Choroid plexus epithelial cell (primary cell): ENCODE measurements at regions not wholly inside any gene's neighbourhood (a gene's known extent, or its start where the extent isn't known, plus 50 kb on each side); places are given as distances from the start of the nearest gene placed in this dataset.
"Not testable (repeated sequence)": the region's sequence is repeated elsewhere in the genome, so short reads cannot be mapped to it uniquely, and the experiment has no call there.

Source experiments
- DNase-seq: peaks from one replicate; pipeline ENCODE4 v3.0.0-alpha.2; 2010; ENCODE audit warnings: low read depth
- H3K4me3 ChIP-seq: 2 replicates; pipeline ENCODE4 v1.5.1; 2011; ENCODE audit warnings: low read depth, mild to moderate bottlenecking, control low read depth, low read length, moderate library complexity
- TF ChIP-seq, protein P1 (sequence below): conservative IDR thresholded peaks from 2 replicates; pipeline ENCODE4 v1.5.1; 2011; ENCODE audit warnings: low read depth, mild to moderate bottlenecking, control low read depth, inconsistent platforms, low read length, moderate library complexity

GRCh38 chr2:64742678-64743077 is 89.0 kb upstream of the SERTAD2 start:
- TF ChIP-seq, protein P1, sequence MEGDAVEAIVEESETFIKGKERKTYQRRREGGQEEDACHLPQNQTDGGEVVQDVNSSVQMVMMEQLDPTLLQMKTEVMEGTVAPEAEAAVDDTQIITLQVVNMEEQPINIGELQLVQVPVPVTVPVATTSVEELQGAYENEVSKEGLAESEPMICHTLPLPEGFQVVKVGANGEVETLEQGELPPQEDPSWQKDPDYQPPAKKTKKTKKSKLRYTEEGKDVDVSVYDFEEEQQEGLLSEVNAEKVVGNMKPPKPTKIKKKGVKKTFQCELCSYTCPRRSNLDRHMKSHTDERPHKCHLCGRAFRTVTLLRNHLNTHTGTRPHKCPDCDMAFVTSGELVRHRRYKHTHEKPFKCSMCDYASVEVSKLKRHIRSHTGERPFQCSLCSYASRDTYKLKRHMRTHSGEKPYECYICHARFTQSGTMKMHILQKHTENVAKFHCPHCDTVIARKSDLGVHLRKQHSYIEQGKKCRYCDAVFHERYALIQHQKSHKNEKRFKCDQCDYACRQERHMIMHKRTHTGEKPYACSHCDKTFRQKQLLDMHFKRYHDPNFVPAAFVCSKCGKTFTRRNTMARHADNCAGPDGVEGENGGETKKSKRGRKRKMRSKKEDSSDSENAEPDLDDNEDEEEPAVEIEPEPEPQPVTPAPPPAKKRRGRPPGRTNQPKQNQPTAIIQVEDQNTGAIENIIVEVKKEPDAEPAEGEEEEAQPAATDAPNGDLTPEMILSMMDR: no peak
- H3K4me3 ChIP-seq: no peak overlapping the region
- DNase-seq: no peak

DNA sequence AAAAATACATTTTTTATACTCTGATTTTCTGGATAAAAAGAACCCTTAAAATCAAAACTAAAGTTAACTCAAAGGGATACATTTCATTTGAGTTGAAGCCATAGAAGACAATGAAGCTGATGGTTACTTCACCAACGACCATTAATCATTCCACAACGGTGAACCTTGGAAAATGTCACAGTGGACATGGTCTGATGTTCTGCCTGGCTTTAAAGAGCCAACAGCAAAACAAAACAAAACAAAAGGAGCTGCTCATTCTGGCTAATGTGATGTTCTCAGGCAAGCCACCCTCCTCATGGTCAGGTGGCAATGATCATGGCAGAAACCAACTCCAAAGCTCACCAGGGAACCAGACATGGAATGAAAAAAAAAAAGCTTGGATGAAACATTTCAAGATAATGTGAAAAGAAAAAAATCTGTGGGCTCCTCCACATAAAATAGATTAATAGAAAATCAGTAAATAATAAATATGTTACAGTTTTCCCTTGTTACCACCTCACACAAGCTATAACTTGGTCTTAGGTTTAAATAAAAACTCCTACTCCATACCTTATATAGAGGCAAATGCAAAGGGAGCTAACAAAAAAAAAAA is 90.1 kb upstream of the SERTAD2 start:
- DNase-seq: no peak
- no peak overlapping the region for H3K4me3 ChIP-seq
- TF ChIP-seq, protein P1: no peak

DNA sequence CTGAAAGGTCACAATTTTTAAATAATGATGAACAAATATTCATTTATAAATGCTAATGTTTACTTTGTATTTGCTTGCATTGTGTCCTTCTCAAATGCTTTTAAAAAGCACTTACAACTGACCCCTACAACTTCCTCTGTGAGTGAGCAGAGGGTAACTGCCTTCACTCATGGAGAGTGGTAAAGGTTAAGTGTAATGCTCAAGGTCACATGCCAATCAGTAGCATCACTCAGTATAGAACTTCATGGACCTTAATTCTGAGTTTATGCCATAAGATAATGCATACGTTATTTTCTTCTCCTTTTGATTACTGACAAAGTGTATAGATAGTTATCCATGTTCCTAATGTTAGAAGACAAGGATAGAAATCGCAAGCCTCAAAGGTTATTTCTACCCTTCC is 91.8 kb upstream of the SERTAD2 start:
- TF ChIP-seq, protein P1: no peak
- DNase-seq: no peak

DNA sequence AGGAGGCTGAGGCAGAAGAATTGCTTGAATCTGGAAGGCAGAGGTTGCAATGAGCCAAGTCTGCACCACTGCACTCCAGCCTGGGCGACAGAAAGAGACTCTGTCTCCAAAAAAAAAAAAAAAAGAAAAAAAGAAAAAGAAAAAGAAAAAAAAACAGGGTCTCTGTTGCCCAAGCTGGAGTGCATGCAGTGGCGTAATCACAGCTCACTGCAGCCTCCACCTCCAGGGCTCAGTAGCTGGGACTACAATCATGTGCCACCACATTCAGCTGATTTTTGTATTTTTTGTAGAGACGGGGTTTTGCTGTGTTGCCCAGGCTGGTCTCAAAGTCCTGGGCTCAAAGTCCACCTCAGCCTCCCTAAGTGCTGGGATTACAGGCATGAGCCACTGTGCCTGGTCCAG is 94.0 kb upstream of the SERTAD2 start:
- not testable (repeated sequence) for H3K4me3 ChIP-seq, DNase-seq

More for the DNA sequence above, 91.8 kb upstream of the SERTAD2 start:
- no peak overlapping the region for H3K4me3 ChIP-seq

DNA sequence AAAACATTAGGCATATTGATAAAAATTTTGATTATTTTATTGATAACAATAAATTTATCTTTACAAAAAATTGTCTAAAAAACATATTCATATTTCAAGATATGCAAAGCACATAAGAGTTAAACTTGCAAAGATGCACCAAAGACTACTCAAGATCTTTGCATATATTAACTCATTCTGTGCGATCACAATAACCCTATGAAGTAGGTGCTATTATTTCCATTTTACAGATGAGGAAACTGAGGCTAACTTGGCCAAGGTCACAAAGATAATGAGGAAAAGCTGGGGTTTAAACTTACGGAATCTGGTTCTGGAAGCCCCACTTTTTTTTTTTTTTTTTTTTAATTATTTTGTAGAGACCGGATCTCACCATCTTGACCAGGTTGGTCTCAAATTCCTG is 94.4 kb upstream of the SERTAD2 start:
- no peak overlapping the region for H3K4me3 ChIP-seq
- TF ChIP-seq, protein P1: no peak
- DNase-seq: no peak

DNA sequence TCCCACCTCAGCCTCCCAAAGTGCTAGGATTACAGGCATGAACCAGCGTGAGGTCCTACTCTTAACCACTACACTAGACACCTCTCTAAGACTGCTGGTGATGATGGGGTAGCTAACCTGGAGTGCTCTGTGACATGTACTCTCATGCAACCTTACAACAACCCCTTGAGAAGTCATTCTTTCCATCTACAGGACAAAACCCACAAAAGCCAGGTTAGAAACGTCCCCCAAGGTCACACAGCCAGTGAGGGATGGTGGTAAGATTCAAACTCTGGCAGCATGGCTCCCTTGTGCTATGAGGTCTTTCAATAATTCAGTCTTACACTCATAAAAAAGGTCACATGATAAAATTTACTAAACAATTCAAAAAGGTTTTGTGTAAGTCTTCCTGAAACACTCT is 94.8 kb upstream of the SERTAD2 start:
- H3K4me3 ChIP-seq: no peak overlapping the region
- TF ChIP-seq, protein P1: no peak
- DNase-seq: no peak

DNA sequence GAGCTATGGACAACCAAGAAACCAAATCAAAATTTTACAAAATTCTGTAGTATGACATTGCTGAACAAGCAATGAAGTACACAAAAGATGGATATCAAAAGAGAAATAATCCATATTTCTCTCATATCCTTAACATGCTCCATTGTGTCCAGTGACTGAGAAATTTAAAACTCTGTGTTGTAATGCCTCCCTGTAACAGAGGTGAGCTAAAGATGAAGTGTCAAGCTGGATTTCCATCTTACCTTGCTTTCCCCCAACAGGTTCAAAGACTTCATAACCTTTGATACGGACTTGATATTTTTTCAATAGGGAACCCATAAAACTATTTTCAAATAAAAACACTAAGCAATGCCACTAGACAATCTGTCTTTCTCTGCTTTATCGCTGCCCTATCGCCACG is 95.7 kb upstream of the SERTAD2 start:
- no peak overlapping the region for H3K4me3 ChIP-seq

More for the DNA sequence above, 95.7 kb upstream of the SERTAD2 start:
- no peak for DNase-seq
- TF ChIP-seq, protein P1: no peak
